B cell (primary cell): ENCODE measurements at regions not wholly inside any gene's neighbourhood (a gene's known extent, or its start where the extent isn't known, plus 50 kb on each side); places are given as distances from the start of the nearest gene placed in this dataset.

Source experiments
- ATAC-seq: fragments of 200-7000 bp; cut with Tn5 transposase; one replicate; pipeline ENCODE4 v1.10.0; 2021; ENCODE audit warnings: low read depth, mild to moderate bottlenecking, moderate number of reproducible peaks, moderate library complexity
- CTCF ChIA-PET: fragments of 350-600 bp; sonication (Branson Sonifier 250); formaldehyde crosslinking; loops from one replicate; lab custom pipeline; 2021; ENCODE audit warnings: antibody characterized with exemption, inconsistent platforms; lab: Charles Lee
- POLR2A ChIA-PET: fragments of 350-600 bp; sonication (Branson Sonifier 250); formaldehyde crosslinking; loops from one replicate; lab custom pipeline; 2021; ENCODE audit warnings: antibody characterized with exemption; lab: Charles Lee
- DNase-seq: peaks from one replicate; pipeline ENCODE4 v3.0.0; 2013
- H2AFZ ChIP-seq: 2 replicates; pipeline ENCODE4 v1.6.1; 2012; ENCODE audit warnings: mild to moderate bottlenecking, low read depth, low read length; ENCODE audit not compliant: insufficient read depth, poor library complexity, severe bottlenecking
- H3K27ac ChIP-seq, 2 donors: 1 replicate in 1 of 2; 2 replicates in 1 of 2; pipeline ENCODE4 v1.5.1; 2012 to 2013; ENCODE audit warnings: low read length in 2 of 2, mild to moderate bottlenecking in 2 of 2, moderate library complexity in 1 of 2
- H3K27me3 ChIP-seq, 4 experiments: fragments of 200-600 bp in 1 of 4; sonication (generic) in 1 of 4; replicated peaks in 1 of 4; 1 replicate in 2 of 4; 2 replicates in 2 of 4; pipeline versions ENCODE4 v1.6.1 to v1.7.0; 2013 to 2016; ENCODE audit warnings: low read length in 3 of 4, mild to moderate bottlenecking in 2 of 4, mixed read lengths in 1 of 4, moderate library complexity in 1 of 4; ENCODE audit not compliant: insufficient read depth in 4 of 4, control insufficient read depth in 3 of 4; ENCODE audit errors: control extremely low read depth in 1 of 4
- H3K36me3 ChIP-seq, 2 experiments: replicated peaks in 1 of 2; 1 replicate in 1 of 2; 2 replicates in 1 of 2; pipeline versions ENCODE4 v1.6.1 to v1.7.1; 2013; ENCODE audit warnings: low read length in 1 of 2; ENCODE audit not compliant: insufficient read depth in 2 of 2, control insufficient read depth in 1 of 2; ENCODE audit errors: control extremely low read depth in 1 of 2, extremely low read depth in 1 of 2
- H3K4me1 ChIP-seq, 2 donors: fragments of 200-600 bp in 1 of 2; sonication (generic) in 1 of 2; 1 replicate in 1 of 2; 2 replicates in 1 of 2; pipeline versions ENCODE4 v1.5.1 to v1.6.1; 2013 to 2017; ENCODE audit warnings: low read length in 2 of 2; ENCODE audit not compliant: control insufficient read depth in 2 of 2, insufficient read depth in 2 of 2
- H3K4me2 ChIP-seq: replicated peaks from 2 replicates; pipeline ENCODE3; 2012; ENCODE audit warnings: mild to moderate bottlenecking, low read depth, low read length; ENCODE audit not compliant: poor library complexity, severe bottlenecking
- H3K4me3 ChIP-seq, 5 experiments: fragments of 200-600 bp in 1 of 5; sonication (generic) in 1 of 5; 1 replicate in 3 of 5; 2 replicates in 2 of 5; pipeline versions ENCODE4 v1.5.1 to v1.7.0; 2011 to 2016; ENCODE audit warnings: low read length in 4 of 5, mild to moderate bottlenecking in 4 of 5, low read depth in 2 of 5, control low read depth in 1 of 5, moderate library complexity in 1 of 5; ENCODE audit not compliant: insufficient read depth in 1 of 5; ENCODE audit errors: control extremely low read depth in 1 of 5, extremely low read depth in 1 of 5
- H3K79me2 ChIP-seq: fragments of 200-600 bp; sonication (generic); one replicate; pipeline ENCODE4 v1.6.0; 2016; ENCODE audit warnings: low read length; ENCODE audit not compliant: control insufficient read depth, insufficient read depth
- H3K9ac ChIP-seq: fragments of 200-600 bp; sonication (generic); 2 replicates; pipeline ENCODE4 v1.6.1; 2017; ENCODE audit warnings: mild to moderate bottlenecking, low read length, moderate library complexity
- H3K9me3 ChIP-seq, 3 donors: one replicate each; pipeline versions ENCODE4 v1.6.1 to v1.7.1; 2013; ENCODE audit warnings: low read length in 2 of 3; ENCODE audit not compliant: control insufficient read depth in 2 of 3, insufficient read depth in 1 of 3; ENCODE audit errors: control extremely low read depth in 1 of 3
- H4K20me1 ChIP-seq: 2 replicates; pipeline ENCODE4 v1.6.0; 2012; ENCODE audit warnings: mild to moderate bottlenecking, low read length; ENCODE audit not compliant: insufficient read depth, control insufficient read depth, poor library complexity, severe bottlenecking
- H3K27ac Mint-ChIP-seq: one replicate; pipeline ENCODE4 v1.8.0; 2021; ENCODE audit warnings: mixed read lengths
- H3K27me3 Mint-ChIP-seq: one replicate; pipeline ENCODE4 v1.8.0; 2021; ENCODE audit warnings: mixed read lengths
- H3K4me1 Mint-ChIP-seq: one replicate; pipeline ENCODE4 v1.8.0; 2021; ENCODE audit warnings: mixed read lengths
- H3K4me3 Mint-ChIP-seq: one replicate; pipeline ENCODE4 v1.8.0; 2021; ENCODE audit warnings: mixed read lengths
- H3K9me3 Mint-ChIP-seq: one replicate; pipeline ENCODE4 v1.8.0; 2022; ENCODE audit warnings: mixed read lengths; ENCODE audit not compliant: insufficient read depth
- CTCF ChIP-seq: fragments of 200-600 bp; IDR thresholded peaks from one replicate; pipeline ENCODE4 v1.8.0; 2022; ENCODE audit warnings: antibody characterized with exemption, mild to moderate bottlenecking
- EZH2 ChIP-seq: IDR thresholded peaks from 2 replicates; pipeline ENCODE4 v1.6.1; 2012; ENCODE audit warnings: borderline replicate concordance, low read depth, mild to moderate bottlenecking, moderate library complexity, low read length; ENCODE audit not compliant: insufficient read depth, poor library complexity, severe bottlenecking
- WGBS: methylation state at CpG from one replicate; pipeline ENCODE4 v1.1.5; 2013; ENCODE audit warnings: missing lambda C conversion rate; ENCODE audit not compliant: insufficient coverage; 5-methylcytosine and 5-hydroxymethylcytosine counted together
- intact Hi-C: fragments of 100-400 bp; cut with micrococcal nuclease; formaldehyde crosslinking; loops from one replicate; pipeline ENCODE4 v1.10.0; 2022

- no peaks in the 10 kb centered on the region for H3K79me2 ChIP-seq
- intact Hi-C loops, result no loop called here
- no peaks in the 10 kb centered on the region for H3K9me3 ChIP-seq
- no peak for TF ChIP-seq EZH2
- TF ChIP-seq CTCF, result no peak
- peaks cover 2% of the 10 kb centered on the region for H3K9me3 Mint-ChIP-seq
- no peaks in the 10 kb centered on the region for H3K4me1 Mint-ChIP-seq
- no peak overlapping the region for H3K9ac ChIP-seq
- H3K4me3 Mint-ChIP-seq, result no peak overlapping the region
- no peak overlapping the region for H3K27ac ChIP-seq
- DNase-seq (no peak), ATAC-seq (no peak)
- H3K27me3 Mint-ChIP-seq, result no peaks in the 10 kb centered on the region
- no peak overlapping the region for H2AFZ ChIP-seq
- no peaks in the 10 kb centered on the region for H3K4me1 ChIP-seq
- H4K20me1 ChIP-seq, result no peaks in the 10 kb centered on the region
- H3K36me3 ChIP-seq, result no peaks in the 10 kb centered on the region
- ChIA-PET POLR2A (no interaction called here), CTCF (no interaction called here)
- no peak overlapping the region for H3K4me3 ChIP-seq
- H3K27me3 ChIP-seq, result no peaks in the 10 kb centered on the region
- H3K27ac Mint-ChIP-seq, result no peak overlapping the region
- no peak overlapping the region for H3K4me2 ChIP-seq
These were observed 433.0 kb downstream of the TLE1 start for GRCh38 chr9:81256368-81256767.

GRCh38 chr9:81250606-81251005 is 438.7 kb downstream of the TLE1 start:
- Histone ChIP-seq H3K27ac (no peak overlapping the region), H3K4me1 (no peaks in the 10 kb centered on the region), H3K9me3 (no peaks in the 10 kb centered on the region), H3K36me3 (no peaks in the 10 kb centered on the region), H3K9ac (no peak overlapping the region), H3K79me2 (no peaks in the 10 kb centered on the region), H4K20me1 (no peaks in the 10 kb centered on the region), H2AFZ (no peak overlapping the region), H3K27me3 (no peaks in the 10 kb centered on the region), H3K4me2 (no peak overlapping the region), H3K4me3 (no peak overlapping the region)
- H3K4me1 Mint-ChIP-seq, result no peaks in the 10 kb centered on the region
- no peak for ATAC-seq
- H3K27ac Mint-ChIP-seq, result no peak overlapping the region
- no peak for DNase-seq
- H3K4me3 Mint-ChIP-seq, result no peak overlapping the region
- POLR2A ChIA-PET, result no interaction called here
- no peaks in the 10 kb centered on the region for H3K9me3 Mint-ChIP-seq
- WGBS, result no CpG with 5 or more reads among the region's 1 CpG
- H3K27me3 Mint-ChIP-seq, result no peaks in the 10 kb centered on the region
- TF ChIP-seq EZH2 (no peak), CTCF (no peak)
- CTCF ChIA-PET, result no interaction called here
- intact Hi-C loops, result no loop called here
